Activated CD8-positive, alpha-beta T cell treated with anti-CD3 and anti-CD28 coated beads, Interleukin-2, amount 10 ng/mL, durations not matched to agents 7 days and 5 days (primary cell): ENCODE measurements at regions not wholly inside any gene's neighbourhood (a gene's known extent, or its start where the extent isn't known, plus 50 kb on each side); places are given as distances from the start of the nearest gene placed in this dataset.

Source experiments
- ATAC-seq: fragments of 150-1000 bp; cut with Tn5 transposase; one replicate; pipeline ENCODE4 v1.10.0; 2021; ENCODE audit warnings: moderate library complexity
- CTCF ChIA-PET: fragments of 350-600 bp; sonication (Branson Sonifier 250); formaldehyde crosslinking; loops from one replicate; lab custom pipeline; 2021; ENCODE audit warnings: antibody characterized with exemption; lab: Charles Lee
- POLR2A ChIA-PET: fragments of 350-600 bp; sonication (Branson Sonifier 250); formaldehyde crosslinking; loops from one replicate; lab custom pipeline; 2021; ENCODE audit warnings: antibody characterized with exemption; lab: Charles Lee
- DNase-seq: peaks from one replicate; pipeline ENCODE4 v3.0.0-alpha.2; 2020
- H3K27ac Mint-ChIP-seq: one replicate; pipeline ENCODE4 v1.8.0; 2021; ENCODE audit warnings: mild to moderate bottlenecking, mixed read lengths
- H3K27me3 Mint-ChIP-seq: one replicate; pipeline ENCODE4 v1.8.0; 2021; ENCODE audit warnings: low read depth, mixed read lengths
- H3K36me3 Mint-ChIP-seq: one replicate; pipeline ENCODE4 v1.8.0; 2021; ENCODE audit warnings: low read depth, mixed read lengths
- H3K4me1 Mint-ChIP-seq: one replicate; pipeline ENCODE4 v1.8.0; 2021; ENCODE audit warnings: low read depth, mixed read lengths
- H3K4me3 Mint-ChIP-seq: one replicate; pipeline ENCODE4 v1.8.0; 2021; ENCODE audit warnings: mild to moderate bottlenecking, mixed read lengths
- H3K9me3 Mint-ChIP-seq: one replicate; pipeline ENCODE4 v1.8.0; 2022; ENCODE audit warnings: mixed read lengths; ENCODE audit not compliant: insufficient read depth

DNA sequence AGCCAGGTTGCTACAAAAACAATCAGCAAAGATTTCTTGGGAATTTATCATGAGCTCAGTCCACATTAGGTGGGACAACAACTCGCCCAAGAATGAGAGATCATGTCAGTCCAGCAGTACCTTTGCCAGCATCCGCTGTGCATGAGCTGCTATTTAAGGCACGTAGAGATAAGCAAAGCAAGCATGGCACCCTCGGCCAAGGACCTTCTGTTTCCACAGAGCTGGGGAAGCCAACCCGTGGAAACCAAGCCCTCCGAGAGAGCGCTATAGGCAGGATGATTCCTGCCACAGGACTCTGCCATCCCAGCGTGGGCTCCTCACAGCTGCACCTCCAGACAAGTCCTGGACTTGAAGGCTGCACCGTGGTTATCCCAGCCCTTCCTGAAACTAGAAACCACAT is 189.5 kb upstream of the PPP1R26 start:
- CTCF ChIA-PET: no interaction called here
- Mint-ChIP-seq H3K36me3 (no peaks in the 10 kb centered on the region), H3K9me3 (no peaks in the 10 kb centered on the region), H3K4me1 (peaks cover 7% of the 10 kb centered on the region), H3K4me3 (no peak overlapping the region), H3K27me3 (peaks cover 2% of the 10 kb centered on the region), H3K27ac (no peak overlapping the region)
- POLR2A ChIA-PET: interaction anchor here (0.6 to 1.0 kb wide), 2 partner anchors 71 to 504 kb away, joined by 3 read pairs; no protein-coding TSS in a partner anchor
- DNase-seq: no peak
- no peak for ATAC-seq

DNA sequence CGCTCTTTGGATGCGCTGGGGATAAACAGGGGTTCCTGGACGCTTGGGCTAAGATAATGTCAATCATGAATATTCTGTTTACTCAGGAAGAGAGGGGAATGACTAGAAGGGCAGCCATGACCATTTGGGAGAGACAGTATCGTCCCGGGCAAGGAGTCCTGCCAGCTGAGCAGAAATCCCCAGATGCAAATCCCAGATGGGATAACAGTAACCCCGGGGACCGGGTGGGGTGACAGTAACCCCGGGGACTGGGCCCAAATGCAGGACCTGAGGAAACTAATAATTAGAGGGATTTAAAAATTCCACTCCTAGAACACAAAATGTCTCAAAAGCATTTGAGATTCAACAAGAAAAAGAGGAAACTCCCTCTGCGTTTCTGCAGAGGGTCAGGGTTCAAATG is 189.0 kb upstream of the PPP1R26 start:
- Mint-ChIP-seq H3K4me3 (no peak overlapping the region), H3K9me3 (no peaks in the 10 kb centered on the region), H3K27ac (no peak overlapping the region), H3K4me1 (peaks cover 7% of the 10 kb centered on the region), H3K27me3 (peaks cover 2% of the 10 kb centered on the region), H3K36me3 (no peaks in the 10 kb centered on the region)
- ChIA-PET CTCF (no interaction called here), POLR2A (interaction anchor here (0.6 to 1.0 kb wide), 2 partner anchors 71 to 504 kb away, joined by 3 read pairs; no protein-coding TSS in a partner anchor)
- ATAC-seq (no peak), DNase-seq (no peak)

DNA sequence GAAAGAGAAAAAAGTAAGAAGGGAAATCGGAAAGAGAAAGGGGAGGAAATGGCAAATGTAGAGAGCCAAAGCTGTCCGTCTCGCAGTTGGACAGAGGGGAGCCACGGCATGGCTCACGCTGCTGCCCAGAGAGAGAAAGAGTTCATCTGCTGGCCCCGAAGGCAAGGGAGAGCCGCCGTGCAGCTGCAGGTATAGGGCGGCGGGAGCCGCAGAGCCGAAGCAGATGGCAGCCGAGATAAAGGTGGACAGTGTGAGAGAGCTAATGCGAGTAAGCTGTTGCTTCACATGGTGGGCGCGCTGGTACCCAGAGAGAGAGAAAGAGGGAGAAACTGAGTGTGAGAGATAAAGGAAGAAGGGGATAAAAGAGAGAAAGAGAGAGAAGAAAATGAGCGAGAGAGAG is 188.4 kb upstream of the PPP1R26 start:
- H3K9me3 Mint-ChIP-seq: no peaks in the 10 kb centered on the region
- DNase-seq (no peak), ATAC-seq (no peak)
- H3K4me3 Mint-ChIP-seq: no peak overlapping the region
- peaks cover 2% of the 10 kb centered on the region for H3K27me3 Mint-ChIP-seq
- no peak overlapping the region for H3K27ac Mint-ChIP-seq
- peaks cover 7% of the 10 kb centered on the region for H3K4me1 Mint-ChIP-seq
- ChIA-PET CTCF (no interaction called here), POLR2A (no interaction called here)
- no peaks in the 10 kb centered on the region for H3K36me3 Mint-ChIP-seq

DNA sequence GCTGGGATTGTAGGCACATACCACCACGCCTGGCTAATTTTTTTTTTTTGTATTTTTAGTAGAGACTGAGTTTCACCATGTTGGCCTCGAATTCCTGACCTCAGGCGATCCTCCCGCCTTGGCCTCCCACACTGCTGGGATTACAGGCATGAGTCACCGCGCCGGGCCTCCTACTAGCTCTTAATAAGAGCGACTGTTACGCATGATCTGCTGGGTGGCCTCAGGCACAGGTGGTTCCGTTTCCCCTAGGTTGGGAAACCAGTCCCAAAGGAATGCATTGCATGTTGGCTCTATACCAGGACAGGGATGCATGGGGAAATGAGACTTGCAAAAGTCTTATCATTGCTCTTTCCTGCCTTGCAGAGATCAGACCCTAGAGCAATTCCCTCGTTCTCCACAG is 184.7 kb upstream of the PPP1R26 start:
- no peak overlapping the region for H3K27ac Mint-ChIP-seq
- peaks cover 2% of the 10 kb centered on the region for H3K27me3 Mint-ChIP-seq
- no peaks in the 10 kb centered on the region for H3K4me1 Mint-ChIP-seq
- ATAC-seq (no peak), DNase-seq (no peak)
- H3K36me3 Mint-ChIP-seq: no peaks in the 10 kb centered on the region
- ChIA-PET POLR2A (no interaction called here), CTCF (no interaction called here)
- H3K9me3 Mint-ChIP-seq: no peaks in the 10 kb centered on the region
- no peak overlapping the region for H3K4me3 Mint-ChIP-seq

DNA sequence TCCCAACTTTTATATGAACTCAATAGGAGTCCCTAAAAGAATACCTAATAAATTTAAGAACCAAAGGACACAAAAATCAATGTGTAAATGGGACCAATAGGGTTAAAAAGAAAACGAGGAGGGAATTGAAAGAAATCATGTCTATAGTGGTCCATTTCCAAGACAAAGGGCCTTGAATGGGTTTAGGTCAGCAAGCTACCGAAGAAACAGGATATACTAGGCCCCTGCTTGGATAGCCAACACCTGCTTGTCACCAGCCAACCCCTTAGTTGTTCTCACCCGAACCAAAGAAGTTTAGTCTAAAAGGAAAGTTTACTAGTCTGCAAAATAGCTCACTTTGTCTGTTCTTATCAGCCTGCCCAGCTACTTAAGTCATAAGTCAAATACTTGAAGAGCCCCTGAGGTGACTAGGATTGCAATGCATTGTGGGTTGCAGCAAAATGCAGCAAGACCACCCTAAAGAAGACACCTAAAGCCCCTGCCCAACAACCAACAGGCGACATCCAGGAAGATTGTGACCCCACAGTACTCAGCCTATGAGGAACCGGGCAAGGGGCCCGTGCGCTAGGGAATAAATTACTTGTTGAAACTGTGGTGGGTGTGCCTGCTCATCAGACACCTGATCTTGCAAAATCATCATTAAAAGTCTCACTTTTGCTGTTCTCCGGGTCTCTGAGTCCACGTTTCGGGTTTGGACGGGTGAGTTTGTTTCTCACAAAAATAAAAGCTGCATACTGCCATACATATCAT is 183.9 kb upstream of the PPP1R26 start:
- H3K27ac Mint-ChIP-seq: no peak overlapping the region
- ATAC-seq: no peak
- H3K4me3 Mint-ChIP-seq: no peak overlapping the region
- POLR2A ChIA-PET: no interaction called here
- peaks cover 2% of the 10 kb centered on the region for H3K27me3 Mint-ChIP-seq
- no peak for DNase-seq
- no peaks in the 10 kb centered on the region for H3K36me3 Mint-ChIP-seq
- CTCF ChIA-PET: interaction anchor here (0.6 kb wide), 1 partner anchor 19 kb away, joined by 3 read pairs; no protein-coding TSS in a partner anchor
- H3K4me1 Mint-ChIP-seq: no peaks in the 10 kb centered on the region
- H3K9me3 Mint-ChIP-seq: no peaks in the 10 kb centered on the region

DNA sequence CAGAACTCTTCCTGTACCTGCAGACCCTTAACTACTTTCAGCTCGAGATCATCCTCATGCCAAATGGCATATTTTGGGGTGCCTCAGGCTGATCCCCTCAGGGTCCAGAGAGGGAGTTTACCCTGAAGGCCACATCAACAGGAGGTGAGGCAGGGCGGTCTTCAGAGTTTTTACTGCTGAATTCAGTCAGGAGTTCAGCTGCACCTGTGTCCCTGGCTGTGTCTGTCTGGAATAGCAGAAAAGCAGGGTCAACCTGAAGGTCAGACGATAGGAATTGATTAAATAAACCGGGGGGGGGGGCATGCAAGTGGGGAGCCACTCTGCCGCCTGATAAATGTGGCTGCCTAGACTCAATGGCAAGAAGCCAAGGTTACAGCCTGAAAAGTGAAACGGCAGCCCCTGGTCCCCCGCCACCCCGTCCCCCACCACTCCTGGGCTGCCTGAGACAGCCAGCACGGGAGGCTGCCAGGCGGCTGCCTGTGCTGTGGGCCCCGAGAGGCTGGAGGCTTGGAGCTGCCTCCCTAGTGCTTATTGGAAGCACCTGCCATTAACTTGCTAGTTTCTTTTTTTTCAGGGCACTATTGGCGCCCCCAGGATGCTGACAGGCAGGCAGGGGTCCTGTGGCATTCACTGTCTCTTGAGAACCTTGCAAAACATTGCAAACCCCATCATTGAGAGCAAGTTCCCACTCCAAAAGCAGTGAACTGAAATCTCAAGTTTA is 182.7 kb upstream of the PPP1R26 start:
- CTCF ChIA-PET: no interaction called here
- H3K4me1 Mint-ChIP-seq: no peaks in the 10 kb centered on the region

DNA sequence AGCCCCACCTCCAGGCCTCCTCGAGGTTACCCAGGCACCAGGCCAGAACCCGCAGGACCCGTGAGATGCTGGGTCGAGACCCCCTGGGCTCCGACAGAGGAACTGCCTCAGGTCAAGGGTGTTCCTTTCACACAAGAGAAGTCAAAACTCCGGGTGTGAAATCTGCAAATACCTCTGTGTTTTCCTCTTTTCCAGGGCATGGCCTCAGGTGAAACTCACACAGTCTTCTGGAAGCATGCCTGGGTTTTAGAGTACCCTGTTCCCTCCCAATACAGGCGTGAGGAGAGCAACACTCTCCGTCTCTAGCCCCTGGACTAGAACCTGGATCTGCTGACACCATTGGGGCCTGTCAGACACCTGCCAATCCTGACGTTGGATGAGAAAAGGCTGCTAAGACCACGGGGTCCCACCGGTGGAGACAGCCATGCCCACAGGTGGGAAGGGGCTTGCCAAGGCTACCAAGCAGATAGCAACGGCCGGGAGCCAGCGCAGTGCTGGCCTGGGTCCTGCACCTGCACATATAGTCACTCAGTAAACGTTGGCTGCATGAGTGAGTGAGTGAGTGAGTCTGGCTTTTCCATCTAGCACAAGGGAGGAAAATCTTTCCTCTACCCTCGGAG is 182.0 kb upstream of the PPP1R26 start:
- Mint-ChIP-seq H3K27ac (no peak overlapping the region), H3K27me3 (no peaks in the 10 kb centered on the region), H3K4me1 (no peaks in the 10 kb centered on the region), H3K36me3 (no peaks in the 10 kb centered on the region), H3K9me3 (no peaks in the 10 kb centered on the region), H3K4me3 (no peak overlapping the region)
- ChIA-PET CTCF (no interaction called here), POLR2A (no interaction called here)
- DNase-seq: no peak
- ATAC-seq: no peak

More for the DNA sequence above, 182.7 kb upstream of the PPP1R26 start:
- ATAC-seq: no peak
- Mint-ChIP-seq H3K27ac (no peak overlapping the region), H3K27me3 (no peaks in the 10 kb centered on the region), H3K4me3 (no peak overlapping the region), H3K9me3 (no peaks in the 10 kb centered on the region), H3K36me3 (no peaks in the 10 kb centered on the region)
- DNase-seq: no peak
- POLR2A ChIA-PET: no interaction called here

DNA sequence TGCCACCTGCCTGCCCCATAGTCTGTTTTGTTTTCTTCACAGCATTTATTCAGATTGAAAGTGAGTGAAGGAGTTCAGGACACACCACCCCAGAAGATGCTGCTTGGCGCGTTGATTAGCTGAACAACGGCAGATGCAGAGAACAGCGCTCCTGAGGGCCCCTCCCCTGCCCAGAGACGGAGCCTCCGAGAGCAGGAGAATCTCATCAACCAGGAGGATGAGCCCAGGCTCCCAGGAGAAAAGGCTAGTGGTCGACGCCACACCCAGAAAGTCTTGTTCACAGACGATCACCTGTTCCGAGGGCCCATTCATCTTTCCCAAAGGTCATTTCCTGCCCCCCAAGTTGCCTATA is 180.4 kb upstream of the PPP1R26 start:
- H3K4me1 Mint-ChIP-seq: no peaks in the 10 kb centered on the region
- no peak overlapping the region for H3K27ac Mint-ChIP-seq
- H3K9me3 Mint-ChIP-seq: no peaks in the 10 kb centered on the region
- no peak overlapping the region for H3K4me3 Mint-ChIP-seq
- POLR2A ChIA-PET: no interaction called here
- ATAC-seq (no peak), DNase-seq (peak; percentile 1)
- CTCF ChIA-PET: no interaction called here
- H3K36me3 Mint-ChIP-seq: no peaks in the 10 kb centered on the region
- no peaks in the 10 kb centered on the region for H3K27me3 Mint-ChIP-seq

DNA sequence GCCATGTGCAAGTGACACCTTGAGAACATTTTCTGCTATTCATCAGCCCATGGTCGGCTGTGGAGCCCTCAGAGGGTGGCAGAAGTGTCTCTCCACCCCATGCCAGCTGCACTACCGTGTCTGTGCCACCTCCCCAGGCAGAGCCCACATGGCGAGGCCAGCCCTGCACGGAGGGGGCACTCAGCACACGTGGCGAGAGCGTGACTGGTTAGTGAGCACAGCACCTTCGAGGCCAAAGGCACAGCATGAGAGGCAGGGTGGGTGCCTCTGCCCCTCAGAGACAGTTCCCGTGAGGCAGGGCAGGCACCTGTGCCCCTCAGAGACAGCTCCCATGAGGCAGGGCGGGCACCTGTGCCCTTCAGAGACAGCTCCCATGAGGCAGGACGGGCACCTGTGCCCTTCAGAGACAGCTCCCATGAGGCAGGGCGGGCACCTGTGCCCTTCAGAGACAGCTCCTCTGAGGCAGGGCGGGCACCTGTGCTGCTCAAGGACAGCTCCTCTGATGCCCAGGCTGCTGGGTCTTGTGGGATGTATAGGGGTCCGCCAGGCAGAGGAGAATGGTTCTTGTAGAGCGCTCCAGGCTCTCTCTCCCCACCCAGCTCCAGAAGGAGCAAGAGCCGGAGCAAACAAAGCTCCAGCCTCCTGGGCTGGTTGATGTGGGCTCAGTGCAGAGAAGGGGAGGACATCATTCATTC is 179.8 kb upstream of the PPP1R26 start:
- POLR2A ChIA-PET: no interaction called here
- H3K27ac Mint-ChIP-seq: no peak overlapping the region
- no peak overlapping the region for H3K4me3 Mint-ChIP-seq
- no peaks in the 10 kb centered on the region for H3K9me3 Mint-ChIP-seq
- no peak for ATAC-seq
- CTCF ChIA-PET: no interaction called here
- peak; percentile 3 for DNase-seq
- H3K4me1 Mint-ChIP-seq: no peaks in the 10 kb centered on the region
- H3K36me3 Mint-ChIP-seq: no peaks in the 10 kb centered on the region
- no peaks in the 10 kb centered on the region for H3K27me3 Mint-ChIP-seq

DNA sequence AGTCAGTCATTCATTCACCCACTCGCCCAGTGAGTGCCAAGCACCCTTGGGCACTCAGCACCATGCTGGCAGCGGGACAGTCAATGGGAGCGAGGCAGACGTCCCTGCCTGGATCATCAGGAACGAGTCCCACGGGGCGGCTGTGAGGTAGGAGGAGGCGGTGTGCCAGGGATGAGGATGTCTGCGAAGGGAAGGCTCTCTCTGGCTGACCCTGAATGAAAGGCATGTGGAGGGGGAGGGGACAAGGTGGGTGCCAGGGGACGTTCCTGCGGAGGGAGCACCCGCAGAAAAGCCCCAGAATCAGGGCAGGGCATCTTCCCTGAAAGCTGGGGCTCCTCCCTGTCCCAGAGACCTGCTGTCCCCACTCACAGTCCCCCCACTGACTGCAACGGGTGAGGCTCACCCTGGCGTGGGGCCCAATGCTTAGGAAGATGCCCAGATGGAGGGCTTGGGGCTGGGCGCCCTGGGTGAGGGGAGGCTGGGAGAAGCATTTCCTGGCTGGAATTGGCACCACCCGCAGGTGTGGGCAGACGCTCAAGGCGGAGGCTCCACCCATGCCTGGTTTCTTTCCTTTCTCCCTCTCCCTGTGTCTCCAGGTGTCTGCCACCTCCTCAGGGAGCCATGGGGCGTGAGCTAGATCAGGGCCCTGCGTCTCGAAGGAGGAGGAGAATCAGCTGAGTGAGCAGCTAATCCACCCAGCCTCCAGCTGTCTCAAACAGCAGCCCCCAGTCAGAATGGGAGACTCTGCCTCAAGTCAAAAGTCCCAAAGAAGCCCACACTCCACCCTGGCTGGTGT is 179.0 kb upstream of the PPP1R26 start:
- H3K9me3 Mint-ChIP-seq: no peaks in the 10 kb centered on the region
- ChIA-PET POLR2A (no interaction called here), CTCF (no interaction called here)
- H3K4me1 Mint-ChIP-seq: no peaks in the 10 kb centered on the region
- H3K4me3 Mint-ChIP-seq: no peak overlapping the region
- ATAC-seq (no peak), DNase-seq (peak; percentile 5)
- no peaks in the 10 kb centered on the region for H3K36me3 Mint-ChIP-seq
- no peaks in the 10 kb centered on the region for H3K27me3 Mint-ChIP-seq
- H3K27ac Mint-ChIP-seq: no peak overlapping the region
